SK-N-MC (cell line): ENCODE measurements at regions not wholly inside any gene's neighbourhood (a gene's known extent, or its start where the extent isn't known, plus 50 kb on each side); places are given as distances from the start of the nearest gene placed in this dataset.

Source experiments
- EZH2 ChIP-seq: fragments of 200-600 bp; sonication (generic); IDR thresholded peaks from one replicate; pipeline ENCODE4 v1.6.1; 2017; ENCODE audit warnings: antibody characterized with exemption
- FOXP2 ChIP-seq: optimal IDR thresholded peaks from 2 replicates; pipeline ENCODE3; 2011; ENCODE audit warnings: mild to moderate bottlenecking, moderate library complexity; ENCODE audit not compliant: insufficient read depth; ENCODE audit errors: extremely low read length, control extremely low read depth
- POLR2AphosphoS5 ChIP-seq: IDR thresholded peaks from 2 replicates; pipeline ENCODE4 v1.6.1; 2012; ENCODE audit warnings: mild to moderate bottlenecking, low read depth, low read length, borderline replicate concordance

DNA sequence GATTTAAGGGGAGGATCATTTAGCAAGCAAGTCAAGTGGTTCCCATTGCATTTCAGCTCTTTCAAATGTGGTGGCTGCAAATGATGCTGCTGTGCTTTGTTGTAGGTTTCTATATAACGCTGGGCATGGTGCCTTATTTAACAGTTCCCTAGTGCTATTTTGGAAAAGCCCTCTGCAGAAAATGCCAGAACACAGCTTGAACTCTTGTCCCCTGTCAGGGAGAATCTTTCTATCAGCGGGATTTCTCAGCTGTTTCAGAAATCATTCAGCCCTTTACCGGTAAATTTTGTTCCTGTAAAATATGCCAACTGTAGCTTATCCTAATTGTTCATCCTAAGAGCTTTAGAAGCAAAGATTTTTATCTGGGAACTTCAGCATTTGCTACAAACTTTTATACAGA, 77.8 kb upstream of the DTNA start:
- TF ChIP-seq EZH2 = no peak
- TF ChIP-seq POLR2AphosphoS5 = no peak
- no peak for TF ChIP-seq FOXP2
